HG02981 (cell line): ENCODE measurements at regions not wholly inside any gene's neighbourhood (a gene's known extent, or its start where the extent isn't known, plus 50 kb on each side); places are given as distances from the start of the nearest gene placed in this dataset.
A peak's percentile ranks its signal among the peaks of the same experiment; 100 is the strongest.

Experiments used
- ATAC-seq: cut with Tn5 transposase; IDR thresholded peaks from one replicate; pipeline ENCODE4 v1.9.1; 2021; ENCODE audit warnings: mild to moderate bottlenecking, moderate library complexity; ENCODE audit not compliant: unreplicated experiment

DNA sequence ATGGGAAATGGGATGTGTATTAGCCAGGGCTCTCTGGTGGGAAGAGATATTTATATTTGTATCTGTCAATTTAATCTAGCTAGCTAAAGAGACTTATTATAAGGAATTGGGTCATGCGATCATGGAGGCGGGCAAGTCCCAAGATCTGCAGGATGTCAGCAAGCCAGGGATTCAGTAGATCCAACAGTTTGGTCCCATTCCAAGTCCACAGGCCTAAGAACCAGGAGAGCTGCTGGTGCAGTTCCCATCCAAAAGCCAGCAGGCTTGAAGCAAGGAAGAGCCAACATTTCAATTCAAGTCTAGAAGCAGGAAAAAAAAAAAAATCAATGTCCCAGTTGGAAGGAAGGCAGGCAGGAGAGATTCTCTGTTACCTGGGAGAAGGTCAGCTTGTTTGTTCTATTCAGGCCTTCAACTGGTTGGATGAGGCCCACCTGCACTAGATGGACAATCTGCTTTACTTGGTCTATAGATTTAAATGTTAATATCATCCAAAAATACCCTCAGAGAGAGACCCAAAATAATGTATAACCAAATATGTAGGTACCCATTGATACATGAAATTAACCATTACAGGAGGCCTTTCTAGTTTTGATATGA, 60.7 kb upstream of the BCAT1 start:
- no peak for ATAC-seq

- no peak for ATAC-seq
These were observed 56.5 kb upstream of the BCAT1 start for GRCh38 chr12:25005376-25005775.

- peak; percentile 38 for ATAC-seq
These were observed 55.5 kb upstream of the BCAT1 start for GRCh38 chr12:25004447-25004846.

GRCh38 chr12:25001311-25001710, 52.4 kb upstream of the BCAT1 start:
- no peak for ATAC-seq
